IMR-90 (cell line): ENCODE measurements at regions not wholly inside any gene's neighbourhood (a gene's known extent, or its start where the extent isn't known, plus 50 kb on each side); places are given as distances from the start of the nearest gene placed in this dataset.

Experiments
- ATAC-seq: fragments of 200-7000 bp; cut with Tn5 transposase; 2 replicates; pipeline ENCODE4 v1.9.1; 2020; ENCODE audit warnings: low read depth, mild to moderate bottlenecking, moderate library complexity
- BruUV-seq: library from RNA; stranded (reverse); fragments of 400-500 nt; replicated peaks from 2 replicates; lab custom pipeline; 2021; lab: Mats Ljungman, UMichigan
- CTCF ChIA-PET: fragments of 300-600 bp; formaldehyde crosslinking; extraction: SDS; loops from one replicate; lab custom pipeline; 2021; ENCODE audit warnings: antibody characterized with exemption; lab: Yijun Ruan, JAX
- POLR2A ChIA-PET: fragments of 300-600 bp; sonication (Branson Sonifier 250); formaldehyde crosslinking; loops from one replicate; lab custom pipeline; 2022; ENCODE audit warnings: antibody characterized with exemption; ENCODE audit not compliant: unreplicated experiment; lab: Charles Lee
- DNase-seq: peaks from one replicate; pipeline ENCODE4 v3.0.0; 2013
- H2AFZ ChIP-seq: replicated peaks from 2 replicates; pipeline ENCODE3; 2013; ENCODE audit warnings: low read length, mild to moderate bottlenecking; ENCODE audit not compliant: poor library complexity
- H2AK5ac ChIP-seq: 2 replicates; pipeline ENCODE4 v1.6.1; 2013; ENCODE audit warnings: low read depth, low read length, inconsistent platforms
- H2AK9ac ChIP-seq: replicated peaks from 2 replicates; pipeline ENCODE3; 2013; ENCODE audit warnings: mild to moderate bottlenecking, low read depth, low read length, moderate library complexity; ENCODE audit not compliant: poor library complexity
- H2BK120ac ChIP-seq: 2 replicates; pipeline ENCODE4 v1.6.1; 2013; ENCODE audit warnings: low read depth, low read length, inconsistent platforms
- H2BK15ac ChIP-seq: 3 replicates; pipeline ENCODE4 v1.6.1; 2013; ENCODE audit warnings: low read depth, low read length, inconsistent platforms
- H2BK20ac ChIP-seq: 2 replicates; pipeline ENCODE4 v1.6.1; 2013; ENCODE audit warnings: low read depth, mild to moderate bottlenecking, inconsistent platforms, low read length, moderate library complexity
- H2BK5ac ChIP-seq: 2 replicates; pipeline ENCODE4 v1.6.1; 2013; ENCODE audit warnings: mild to moderate bottlenecking, low read depth, low read length, inconsistent platforms; ENCODE audit not compliant: poor library complexity, severe bottlenecking
- H3K14ac ChIP-seq: replicated peaks from 2 replicates; pipeline ENCODE4 v1.6.1; 2013; ENCODE audit warnings: low read depth, low read length, inconsistent platforms
- H3K18ac ChIP-seq: 2 replicates; pipeline ENCODE4 v1.6.1; 2013; ENCODE audit warnings: low read depth, low read length, control low read depth
- H3K23ac ChIP-seq: 2 replicates; pipeline ENCODE4 v1.6.1; 2013; ENCODE audit warnings: low read depth, low read length, inconsistent platforms
- H3K27ac ChIP-seq: 2 replicates; pipeline ENCODE4 v1.5.1; 2013; ENCODE audit warnings: mild to moderate bottlenecking, control low read depth, low read length; ENCODE audit not compliant: insufficient read depth
- H3K27me3 ChIP-seq: 2 replicates; pipeline ENCODE4 v1.6.1; 2013; ENCODE audit warnings: low read length; ENCODE audit not compliant: control insufficient read depth, insufficient read depth
- H3K36me3 ChIP-seq: 2 replicates; pipeline ENCODE4 v1.6.1; 2013; ENCODE audit warnings: low read length, mixed read lengths; ENCODE audit not compliant: control insufficient read depth, insufficient read depth
- H3K4ac ChIP-seq: 2 replicates; pipeline ENCODE4 v1.6.1; 2013; ENCODE audit warnings: low read depth, low read length, inconsistent platforms
- H3K4me1 ChIP-seq: 2 replicates; pipeline ENCODE4 v1.6.1; 2013; ENCODE audit warnings: low read length, mixed read lengths; ENCODE audit not compliant: control insufficient read depth, insufficient read depth
- H3K4me2 ChIP-seq: 2 replicates; pipeline ENCODE4 v1.6.1; 2013; ENCODE audit warnings: low read depth, mild to moderate bottlenecking, control low read depth, low read length, moderate library complexity
- H3K4me3 ChIP-seq: 2 replicates; pipeline ENCODE4 v1.5.1; 2013; ENCODE audit warnings: low read depth, mild to moderate bottlenecking, control low read depth, low read length, moderate library complexity; ENCODE audit not compliant: insufficient read depth
- H3K56ac ChIP-seq: 2 replicates; pipeline ENCODE4 v1.6.1; 2013; ENCODE audit warnings: low read length, inconsistent platforms; ENCODE audit not compliant: insufficient read depth; ENCODE audit errors: extremely low read depth
- H3K79me1 ChIP-seq, 2 experiments: 2 replicates each; pipeline ENCODE4 v1.6.1; 2013; ENCODE audit warnings: low read length in 2 of 2, inconsistent platforms in 1 of 2, low read depth in 1 of 2
- H3K9ac ChIP-seq: 2 replicates; pipeline ENCODE4 v1.6.1; 2013; ENCODE audit warnings: low read depth, low read length, control low read depth
- H3K9me1 ChIP-seq: 2 replicates; pipeline ENCODE4 v1.6.1; 2013; ENCODE audit warnings: low read length, inconsistent platforms; ENCODE audit not compliant: insufficient read depth
- H3K9me3 ChIP-seq: 2 replicates; pipeline ENCODE4 v1.6.1; 2013; ENCODE audit warnings: low read length; ENCODE audit not compliant: control insufficient read depth, insufficient read depth
- H4K20me1 ChIP-seq: 2 replicates; pipeline ENCODE4 v1.6.1; 2013; ENCODE audit warnings: low read length, inconsistent platforms; ENCODE audit not compliant: insufficient read depth
- H4K5ac ChIP-seq: 2 replicates; pipeline ENCODE4 v1.6.1; 2013; ENCODE audit warnings: mild to moderate bottlenecking, low read depth, low read length, control low read depth
- H4K8ac ChIP-seq, 2 experiments: 2 replicates each; pipeline ENCODE4 v1.6.1; 2013; ENCODE audit warnings: low read depth in 2 of 2, low read length in 2 of 2, control low read depth in 1 of 2, inconsistent platforms in 1 of 2
- H4K91ac ChIP-seq: 2 replicates; pipeline ENCODE4 v1.6.1; 2013; ENCODE audit warnings: low read depth, low read length, inconsistent platforms; ENCODE audit not compliant: insufficient read depth
- BHLHE40 ChIP-seq: fragments of 150-350 bp; IDR thresholded peaks from 2 replicates; pipeline ENCODE4 v1.6.1; 2016; ENCODE audit warnings: mild to moderate bottlenecking, low read depth, low read length
- CEBPB ChIP-seq: IDR thresholded peaks from 2 replicates; pipeline ENCODE4 v1.6.1; 2012; ENCODE audit warnings: low read depth, low read length, improper control_type of control experiment
- CHD1 ChIP-seq: IDR thresholded peaks from 2 replicates; pipeline ENCODE4 v1.6.1; 2012; ENCODE audit warnings: low read depth, low read length, improper control_type of control experiment
- ELK1 ChIP-seq: fragments of 150-350 bp; IDR thresholded peaks from 2 replicates; pipeline ENCODE4 v1.6.1; 2016; ENCODE audit warnings: low read depth, mild to moderate bottlenecking, low read length, moderate library complexity, borderline replicate concordance
- FOS ChIP-seq: fragments of 150-350 bp; IDR thresholded peaks from 2 replicates; pipeline ENCODE4 v1.6.1; 2016; ENCODE audit warnings: low read depth, low read length
- MAFK ChIP-seq: IDR thresholded peaks from 2 replicates; pipeline ENCODE4 v1.6.1; 2012; ENCODE audit warnings: low read depth, low read length, improper control_type of control experiment
- MAZ ChIP-seq: IDR thresholded peaks from 2 replicates; pipeline ENCODE4 v1.6.1; 2012; ENCODE audit warnings: low read depth, mild to moderate bottlenecking, low read length, improper control_type of control experiment, moderate library complexity, borderline replicate concordance
- NFE2L2 ChIP-seq: fragments of 150-350 bp; IDR thresholded peaks from 2 replicates; pipeline ENCODE4 v1.6.1; 2016; ENCODE audit warnings: low read depth, mild to moderate bottlenecking, low read length
- RCOR1 ChIP-seq: IDR thresholded peaks from 2 replicates; pipeline ENCODE4 v1.6.1; 2012; ENCODE audit warnings: mild to moderate bottlenecking, low read length, improper control_type of control experiment; ENCODE audit not compliant: insufficient replicate concordance
- RFX5 ChIP-seq: IDR thresholded peaks from 2 replicates; pipeline ENCODE4 v1.8.0; 2012; ENCODE audit warnings: low read depth, mild to moderate bottlenecking, low read length, moderate library complexity
- SMC3 ChIP-seq: fragments of 150-350 bp; IDR thresholded peaks from 2 replicates; pipeline ENCODE4 v1.6.1; 2016; ENCODE audit warnings: low read depth, mild to moderate bottlenecking, antibody characterized with exemption, low read length, moderate library complexity
- USF2 ChIP-seq: fragments of 150-350 bp; IDR thresholded peaks from 2 replicates; pipeline ENCODE4 v1.6.1; 2017; ENCODE audit warnings: mild to moderate bottlenecking, antibody characterized with exemption, low read length, low read depth
- WGBS, 2 experiments: methylation state at CpG; one replicate each; pipeline versions ENCODE4 v1.1.5 to v1.1.7; 2013; ENCODE audit warnings: missing lambda C conversion rate in 2 of 2; ENCODE audit not compliant: insufficient read length in 1 of 2; ENCODE audit errors: extremely low coverage in 2 of 2; 5-methylcytosine and 5-hydroxymethylcytosine counted together
- dilution Hi-C: fragments of 300-500 bp; cut with HindIII; formaldehyde crosslinking; loops from one replicate; pipeline ENCODE4 v1.14.3; 2018; ENCODE audit warnings: low sequenced_read_pairs; ENCODE audit not compliant: unreplicated experiment
- in situ Hi-C: fragments of 300-500 bp; cut with MboI; formaldehyde crosslinking; loops from 3 replicates; pipeline ENCODE4 v1.14.3; 2019; ENCODE audit warnings: low sequenced_read_pairs, inconsistent platforms, mixed read lengths
- intact Hi-C: fragments of 100-400 bp; cut with micrococcal nuclease; formaldehyde crosslinking; loops from 2 replicates; pipeline ENCODE4 v1.10.0; 2022

- WGBS, 2 experiments: 0% methylated on average over 1 of the region's 4 CpGs; no CpG with 5 or more reads in 1 of the 2 experiments
- Histone ChIP-seq H2BK5ac (no peak overlapping the region), H3K18ac (no peak overlapping the region), H3K4me3 (no peak overlapping the region), H3K4ac (no peak overlapping the region), H3K79me1 (no peaks in the 10 kb centered on the region), H3K56ac (no peak overlapping the region), H4K20me1 (no peaks in the 10 kb centered on the region), H2AK9ac (no peak overlapping the region), H2BK20ac (no peak overlapping the region), H2AK5ac (no peak overlapping the region), H4K5ac (no peak overlapping the region), H4K8ac (no peak overlapping the region), H3K27ac (no peak overlapping the region), H3K9ac (no peak overlapping the region), H3K4me1 (no peaks in the 10 kb centered on the region), H3K9me3 (no peaks in the 10 kb centered on the region), H3K9me1 (no peaks in the 10 kb centered on the region), H2AFZ (no peak overlapping the region), H2BK120ac (no peak overlapping the region), H3K23ac (no peak overlapping the region), H3K36me3 (no peaks in the 10 kb centered on the region), H3K27me3 (no peaks in the 10 kb centered on the region), H3K4me2 (no peak overlapping the region), H3K14ac (no peak overlapping the region), H4K91ac (no peak overlapping the region), H2BK15ac (no peak overlapping the region)
- no peak for ATAC-seq
- intact Hi-C loops (no loop called here), in situ Hi-C loops (no loop called here), dilution Hi-C loops (no loop called here)
- TF ChIP-seq BHLHE40 (no peak), NFE2L2 (no peak), RCOR1 (no peak), ELK1 (no peak), FOS (no peak), USF2 (no peak), CEBPB (no peak), SMC3 (no peak), RFX5 (no peak), MAFK (no peak), MAZ (no peak), CHD1 (no peak)
- DNase-seq: no peak
- CTCF ChIA-PET: no interaction called here
- BruUV-seq: no TSS peak
- POLR2A ChIA-PET: interaction anchor here (0.5 kb wide), 1 partner anchor 11 kb away, joined by 3 read pairs; no protein-coding TSS in a partner anchor
Measured at GRCh38 chr1:95440511-95440910, 206.5 kb downstream of the RWDD3 start.
